ENCODE measurements at regions not wholly inside any gene's neighbourhood (a gene's known extent, or its start where the extent isn't known, plus 50 kb on each side); places are given as distances from the start of the nearest gene placed in this dataset.

- DNase-seq = no peak
Observed at GRCh38 chr9:84393266-84393950, 52.9 kb upstream of the SLC28A3 start.

DNA sequence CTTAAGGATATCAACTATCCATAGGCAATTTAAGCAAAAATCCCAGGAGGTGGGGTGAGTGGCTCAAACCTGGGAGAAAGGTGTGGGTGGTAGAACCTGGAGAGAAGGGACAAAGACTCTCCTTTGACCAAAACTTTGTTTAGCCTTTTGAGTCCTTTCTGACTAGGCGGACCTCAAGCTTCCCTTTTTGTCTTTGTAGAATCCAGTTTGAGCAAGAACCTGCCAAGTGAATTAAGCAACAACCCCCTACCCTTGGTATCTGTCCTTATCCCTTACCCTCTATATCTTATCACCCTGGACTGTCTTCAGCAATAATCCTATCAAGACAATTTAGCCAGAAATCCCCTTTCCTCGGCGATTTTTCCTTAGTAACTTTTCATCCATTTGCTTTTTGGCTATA, 53.5 kb upstream of the SLC28A3 start:
- DNase-seq = no peak

- DNase-seq = peak; percentile 58 to 65
Observed at GRCh38 chr9:84397151-84397728, 56.7 kb upstream of the SLC28A3 start.

- DNase-seq = no peak
Observed at GRCh38 chr9:84397822-84398221, 57.3 kb upstream of the SLC28A3 start.

DNA sequence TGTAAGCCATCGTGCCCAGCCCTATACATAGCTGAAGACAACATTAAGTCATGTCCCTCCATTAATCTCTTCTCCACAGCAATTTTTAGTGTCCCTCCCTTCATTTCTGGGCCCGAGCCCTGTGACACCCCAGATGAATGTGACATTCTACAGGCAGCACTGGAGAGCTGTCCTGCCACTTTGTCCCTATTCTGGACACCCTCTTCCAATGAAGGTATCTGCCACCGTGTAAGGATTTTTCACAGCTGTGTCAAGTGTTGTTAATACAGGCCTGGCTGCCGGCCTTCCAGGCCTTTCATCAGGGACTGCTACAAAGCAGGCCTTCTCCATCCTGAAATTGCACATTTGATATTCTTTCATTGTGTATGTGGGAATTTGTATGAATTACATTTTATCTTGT, 62.0 kb upstream of the SLC28A3 start:
- no peak for DNase-seq

GRCh38 chr9:84403288-84403687, 62.7 kb upstream of the SLC28A3 start:
- DNase-seq = no peak

DNA sequence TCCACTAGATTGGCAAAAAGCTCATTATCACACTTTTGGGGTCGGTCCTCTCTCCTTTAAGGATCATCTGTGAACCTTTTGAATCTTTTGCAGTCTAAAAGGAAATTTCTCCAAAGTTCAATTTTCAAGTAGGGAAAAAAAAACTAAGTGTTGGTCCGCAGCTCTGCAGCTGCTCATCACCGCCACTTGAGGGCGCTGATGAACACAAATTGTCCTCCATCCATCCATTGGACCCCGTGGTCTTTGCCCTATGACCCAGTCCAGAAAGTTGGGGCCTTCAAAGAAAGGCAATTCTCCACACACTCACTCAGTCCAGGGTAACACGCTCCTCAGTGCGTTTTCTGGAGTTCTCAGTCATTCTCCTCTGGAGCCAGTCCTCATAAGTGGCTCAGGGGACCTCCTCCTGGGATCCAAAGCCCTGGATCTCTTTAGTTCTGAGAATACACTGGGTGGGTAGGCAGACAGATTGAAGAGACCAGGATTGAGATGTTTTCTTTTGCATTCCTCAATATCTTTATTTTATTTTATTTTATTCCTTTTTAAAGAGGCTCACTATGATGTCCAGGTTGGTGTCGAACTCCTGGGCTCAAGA, 63.6 kb upstream of the SLC28A3 start:
- DNase-seq = no peak

DNA sequence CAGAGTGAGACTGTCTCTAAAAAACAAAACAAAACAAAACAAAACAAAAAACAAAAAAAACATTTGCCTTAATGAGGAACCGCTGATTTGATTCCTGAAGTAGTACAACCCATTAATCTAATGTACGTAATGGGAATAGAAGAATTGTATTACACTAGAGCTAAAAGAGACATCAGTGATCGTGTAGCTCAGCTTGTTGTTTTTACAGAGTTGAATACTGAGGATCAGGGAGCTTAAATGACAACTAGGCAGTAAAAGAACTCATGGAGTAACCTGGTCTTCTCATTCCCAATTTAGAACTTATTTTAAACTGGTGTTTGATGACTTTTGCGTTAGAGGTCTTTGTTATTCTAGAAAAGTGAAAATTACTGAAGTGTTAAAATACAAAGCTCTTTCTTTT, 65.1 kb upstream of the SLC28A3 start:
- no peak for DNase-seq

DNA sequence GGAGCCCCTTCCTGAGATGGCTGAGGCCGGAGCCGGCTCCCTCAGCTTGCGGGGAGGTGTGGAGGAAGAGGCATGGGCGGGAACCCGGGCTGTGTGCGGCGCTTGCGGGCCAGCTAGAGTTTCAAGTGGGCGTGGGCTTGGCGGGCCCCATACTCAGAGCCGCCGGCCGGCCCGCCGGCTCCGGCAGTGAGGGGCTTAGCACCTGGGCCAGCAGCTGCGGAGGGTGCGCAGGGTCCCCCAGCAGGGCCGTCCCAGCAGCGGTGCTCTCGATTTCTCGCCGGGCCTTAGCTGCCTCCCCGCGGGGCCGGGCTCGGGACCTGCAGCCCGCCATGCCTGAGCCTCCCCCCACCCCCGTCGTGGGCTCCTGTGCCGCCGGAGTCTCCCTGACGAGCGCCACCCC, 67.9 kb upstream of the SLC28A3 start:
- DNase-seq = no peak

GRCh38 chr9:84411683-84412267, 71.2 kb upstream of the SLC28A3 start:
- DNase-seq = no peak

GRCh38 chr9:84412654-84413053, 72.1 kb upstream of the SLC28A3 start:
- DNase-seq = no peak

- no peak for DNase-seq
Observed at GRCh38 chr9:84413301-84413700, 72.7 kb upstream of the SLC28A3 start.

GRCh38 chr9:84419031-84419602, 78.6 kb upstream of the SLC28A3 start:
- no peak for DNase-seq

GRCh38 chr9:84424931-84425330, 84.4 kb upstream of the SLC28A3 start:
- no peak for DNase-seq

GRCh38 chr9:84432746-84433145, 92.2 kb upstream of the SLC28A3 start:
- DNase-seq = no peak

- DNase-seq = no peak
Observed at GRCh38 chr9:84435902-84436301, 95.3 kb upstream of the SLC28A3 start.

DNA sequence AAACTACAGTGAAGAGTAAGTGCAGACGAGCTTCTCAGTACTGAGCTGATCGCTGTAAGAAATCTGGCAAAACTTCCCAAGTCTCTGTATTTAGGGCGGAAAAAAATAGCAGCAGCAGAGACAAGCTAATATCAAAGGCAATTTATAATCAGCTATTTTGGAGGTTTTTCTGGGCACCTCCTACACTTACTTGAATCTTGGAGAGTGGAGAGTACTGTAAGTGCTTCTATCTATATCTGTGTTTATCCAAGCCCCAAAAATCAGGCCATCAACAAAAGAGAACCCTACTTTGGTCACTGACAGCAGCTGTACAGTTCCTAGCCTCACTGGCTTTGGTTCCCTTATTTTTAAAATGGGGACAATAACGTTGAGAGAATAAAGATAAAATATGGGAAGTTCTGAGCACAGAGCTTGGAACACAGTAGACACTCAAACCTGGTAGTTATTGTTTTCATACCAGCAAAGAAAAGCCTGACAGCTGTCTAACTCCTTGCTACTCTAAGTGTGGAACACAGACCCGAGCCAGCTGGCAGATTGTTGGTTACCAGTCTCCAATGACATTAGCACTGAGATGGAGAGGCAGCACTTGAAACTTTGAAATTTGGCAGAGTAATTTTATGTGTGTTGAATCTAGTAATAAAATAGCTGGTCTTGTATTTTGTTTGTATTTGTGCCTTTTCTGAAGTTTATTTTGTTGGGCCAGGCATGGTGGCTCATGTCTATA, 96.0 kb upstream of the SLC28A3 start:
- DNase-seq = no peak

GRCh38 chr9:84438391-84438790, 97.8 kb upstream of the SLC28A3 start:
- no peak for DNase-seq

- no peak for DNase-seq
Observed at GRCh38 chr9:84439250-84439649, 98.7 kb upstream of the SLC28A3 start.

DNA sequence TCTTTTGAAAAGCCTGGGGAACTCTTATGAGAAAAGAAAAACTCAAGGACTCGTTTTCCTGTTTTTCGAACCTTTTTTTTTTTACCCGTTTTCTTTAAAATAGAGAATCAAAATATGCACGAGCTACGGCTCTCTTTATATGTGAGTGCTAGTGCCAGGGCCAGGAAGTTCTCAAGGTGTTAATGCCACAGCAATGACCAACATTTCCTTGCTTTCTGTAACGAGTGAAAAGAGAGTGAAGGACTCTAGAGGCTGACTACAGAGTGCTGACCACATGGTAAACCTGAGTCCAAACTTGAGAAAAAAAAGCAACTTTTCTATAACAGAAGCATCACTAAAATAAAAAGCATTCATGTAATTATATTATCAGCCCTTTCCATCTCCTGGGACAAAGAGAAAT, 102.2 kb upstream of the SLC28A3 start:
- DNase-seq = no peak

- no peak for DNase-seq
Observed at GRCh38 chr9:84445737-84446136, 105.2 kb upstream of the SLC28A3 start.

GRCh38 chr9:84447305-84447704, 106.7 kb upstream of the SLC28A3 start:
- DNase-seq = no peak

- no peak for DNase-seq
Observed at GRCh38 chr9:84450029-84450428, 109.5 kb upstream of the SLC28A3 start.

Measured in CD4-positive, alpha-beta T cell treated with Interleukin-4 for 1 hour (primary cell).